ENCODE measurements at regions not wholly inside any gene's neighbourhood (a gene's known extent, or its start where the extent isn't known, plus 50 kb on each side); places are given as distances from the start of the nearest gene placed in this dataset.

DNA sequence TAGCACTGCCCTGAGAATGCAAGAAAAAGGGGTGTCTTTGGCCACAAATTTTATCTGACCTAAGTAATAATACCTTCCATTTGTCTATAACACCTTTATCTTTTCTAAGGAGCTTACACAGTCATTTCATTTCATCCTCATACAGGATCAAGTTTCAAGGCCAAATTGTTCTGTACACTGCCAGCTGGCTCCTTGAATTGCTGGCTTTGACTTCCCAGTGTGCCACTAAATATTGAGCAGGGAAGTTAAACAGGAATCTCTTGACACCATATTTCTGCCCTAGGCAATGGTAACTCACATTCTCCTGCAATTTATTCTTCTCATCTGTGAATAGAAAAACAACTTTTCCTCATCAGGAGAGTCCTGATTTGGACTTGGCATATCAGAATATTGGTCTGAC is 195.1 kb upstream of the LRP1B start:
- Histone ChIP-seq H2AFZ (ENCODE audit: insufficient read depth, low read depth, low read length, poor library complexity, severe bottlenecking) (no peak overlapping the region), H3K36me3 (replicated peaks in 1 of 2; ENCODE audit: control insufficient read depth in 1 of 2, insufficient read depth in 2 of 2, low read length in 2 of 2) (no peaks in the 10 kb centered on the region), H3K79me2 (ENCODE audit: insufficient read depth, low read length) (no peaks in the 10 kb centered on the region), H3K27me3 (ENCODE audit: control insufficient read depth in 2 of 2, insufficient read depth in 2 of 2, low read length in 2 of 2) (no peaks in the 10 kb centered on the region), H3K4me3 (replicated peaks in 1 of 3; ENCODE audit: low read depth in 2 of 3, low read length in 3 of 3) (no peak overlapping the region), H3K4me2 (replicated peaks; ENCODE audit: extremely low read depth, low read length, poor library complexity, severe bottlenecking) (no peak overlapping the region), H3K9me3 (replicated peaks in 1 of 2; ENCODE audit: control insufficient read depth in 1 of 2, insufficient read depth in 1 of 2, low read length in 2 of 2) (peaks cover 0 to 7% of the 10 kb centered on the region in 2 donors), H4K20me1 (ENCODE audit: insufficient read depth, low read length) (no peaks in the 10 kb centered on the region), H3K4me1 (ENCODE audit: control insufficient read depth in 1 of 2, insufficient read depth in 2 of 2, low read length in 2 of 2) (no peaks in the 10 kb centered on the region), H3K27ac (ENCODE audit: low read depth in 1 of 2, low read length in 2 of 2) (no peak overlapping the region), H3K9ac (ENCODE audit: insufficient read depth, low read length, poor library complexity, severe bottlenecking) (no peak overlapping the region)
- intact Hi-C loops (cut with micrococcal nuclease), result no loop called here
- Mint-ChIP-seq H3K4me1 (no peaks in the 10 kb centered on the region), H3K9me3 (peaks cover 0 to 4% (median 0%) of the 10 kb centered on the region in 7 donors), H3K27me3 (ENCODE audit: low read depth in 3 of 3) (no peaks in the 10 kb centered on the region), H3K36me3 (no peaks in the 10 kb centered on the region), H3K27ac (no peak overlapping the region), H3K4me3 (no peak overlapping the region)
- TF ChIP-seq, protein P1, sequence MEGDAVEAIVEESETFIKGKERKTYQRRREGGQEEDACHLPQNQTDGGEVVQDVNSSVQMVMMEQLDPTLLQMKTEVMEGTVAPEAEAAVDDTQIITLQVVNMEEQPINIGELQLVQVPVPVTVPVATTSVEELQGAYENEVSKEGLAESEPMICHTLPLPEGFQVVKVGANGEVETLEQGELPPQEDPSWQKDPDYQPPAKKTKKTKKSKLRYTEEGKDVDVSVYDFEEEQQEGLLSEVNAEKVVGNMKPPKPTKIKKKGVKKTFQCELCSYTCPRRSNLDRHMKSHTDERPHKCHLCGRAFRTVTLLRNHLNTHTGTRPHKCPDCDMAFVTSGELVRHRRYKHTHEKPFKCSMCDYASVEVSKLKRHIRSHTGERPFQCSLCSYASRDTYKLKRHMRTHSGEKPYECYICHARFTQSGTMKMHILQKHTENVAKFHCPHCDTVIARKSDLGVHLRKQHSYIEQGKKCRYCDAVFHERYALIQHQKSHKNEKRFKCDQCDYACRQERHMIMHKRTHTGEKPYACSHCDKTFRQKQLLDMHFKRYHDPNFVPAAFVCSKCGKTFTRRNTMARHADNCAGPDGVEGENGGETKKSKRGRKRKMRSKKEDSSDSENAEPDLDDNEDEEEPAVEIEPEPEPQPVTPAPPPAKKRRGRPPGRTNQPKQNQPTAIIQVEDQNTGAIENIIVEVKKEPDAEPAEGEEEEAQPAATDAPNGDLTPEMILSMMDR (IDR thresholded peaks at IDR 0.05), result no peak
- DNase-seq, result no peak

DNA sequence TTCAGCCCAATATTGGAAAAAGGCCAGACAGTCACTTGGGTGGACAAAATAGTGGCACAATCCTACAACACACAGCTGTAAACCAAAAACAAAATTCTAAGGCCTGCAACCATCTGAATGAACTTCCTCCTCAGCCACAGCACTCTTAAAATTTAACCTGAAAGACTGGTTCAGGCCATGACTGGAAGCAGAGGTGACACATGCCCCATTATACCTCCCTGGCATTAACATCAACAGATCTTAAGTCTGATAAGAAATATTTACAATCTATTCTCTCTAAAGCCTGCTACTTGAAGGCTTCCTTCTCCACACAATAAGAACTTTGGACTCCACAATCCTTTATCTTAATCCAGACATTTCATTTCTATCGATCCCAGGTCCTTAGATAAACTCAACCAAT is 192.4 kb upstream of the LRP1B start:
- Histone ChIP-seq H3K36me3 (replicated peaks in 1 of 2; ENCODE audit: control insufficient read depth in 1 of 2, insufficient read depth in 2 of 2, low read length in 2 of 2) (no peaks in the 10 kb centered on the region), H3K9me3 (replicated peaks in 1 of 2; ENCODE audit: control insufficient read depth in 1 of 2, insufficient read depth in 1 of 2, low read length in 2 of 2) (peaks cover 0 to 7% of the 10 kb centered on the region in 2 donors), H3K4me2 (replicated peaks; ENCODE audit: extremely low read depth, low read length, poor library complexity, severe bottlenecking) (no peak overlapping the region), H2AFZ (ENCODE audit: insufficient read depth, low read depth, low read length, poor library complexity, severe bottlenecking) (no peak overlapping the region), H3K9ac (ENCODE audit: insufficient read depth, low read length, poor library complexity, severe bottlenecking) (no peak overlapping the region), H3K4me1 (ENCODE audit: control insufficient read depth in 1 of 2, insufficient read depth in 2 of 2, low read length in 2 of 2) (no peaks in the 10 kb centered on the region), H3K27ac (ENCODE audit: low read depth in 1 of 2, low read length in 2 of 2) (no peak overlapping the region), H4K20me1 (ENCODE audit: insufficient read depth, low read length) (no peaks in the 10 kb centered on the region), H3K4me3 (replicated peaks in 1 of 3; ENCODE audit: low read depth in 2 of 3, low read length in 3 of 3) (no peak overlapping the region), H3K27me3 (ENCODE audit: control insufficient read depth in 2 of 2, insufficient read depth in 2 of 2, low read length in 2 of 2) (no peaks in the 10 kb centered on the region), H3K79me2 (ENCODE audit: insufficient read depth, low read length) (no peaks in the 10 kb centered on the region)
- Mint-ChIP-seq H3K27me3 (ENCODE audit: low read depth in 3 of 3) (no peaks in the 10 kb centered on the region), H3K4me1 (no peaks in the 10 kb centered on the region), H3K4me3 (no peak overlapping the region), H3K9me3 (peaks cover 0 to 5% (median 0%) of the 10 kb centered on the region in 7 donors), H3K27ac (no peak overlapping the region), H3K36me3 (no peaks in the 10 kb centered on the region)
- TF ChIP-seq, protein P1 (IDR thresholded peaks at IDR 0.05), result no peak
- intact Hi-C loops (cut with micrococcal nuclease), result no loop called here
- no peak for DNase-seq
- 46% methylated on average over 1 of the region's 1 CpG for WGBS (ENCODE audit: insufficient coverage)
